ENCODE measurements at regions not wholly inside any gene's neighbourhood (a gene's known extent, or its start where the extent isn't known, plus 50 kb on each side); places are given as distances from the start of the nearest gene placed in this dataset.

DNA sequence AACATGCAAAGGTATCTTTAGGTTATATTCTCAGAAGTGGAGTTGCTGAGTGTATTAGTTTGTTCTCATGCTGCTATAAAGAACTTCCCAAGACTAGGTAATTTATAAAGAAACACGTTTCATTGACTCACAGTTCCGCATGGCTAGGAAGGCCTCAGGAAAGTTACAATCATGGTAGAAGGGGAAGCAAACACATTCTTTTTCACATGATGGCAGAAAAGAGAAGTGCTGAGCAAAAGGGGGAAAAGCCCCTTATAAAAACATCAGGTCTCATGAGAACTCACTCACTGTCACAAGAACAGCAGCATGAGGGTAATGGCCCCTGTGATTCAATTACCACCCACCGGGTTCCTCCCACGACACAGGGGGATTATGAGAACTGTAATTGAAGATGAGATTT lies 163.6 kb upstream of the PRLR start:
- TF ChIP-seq, protein P1, sequence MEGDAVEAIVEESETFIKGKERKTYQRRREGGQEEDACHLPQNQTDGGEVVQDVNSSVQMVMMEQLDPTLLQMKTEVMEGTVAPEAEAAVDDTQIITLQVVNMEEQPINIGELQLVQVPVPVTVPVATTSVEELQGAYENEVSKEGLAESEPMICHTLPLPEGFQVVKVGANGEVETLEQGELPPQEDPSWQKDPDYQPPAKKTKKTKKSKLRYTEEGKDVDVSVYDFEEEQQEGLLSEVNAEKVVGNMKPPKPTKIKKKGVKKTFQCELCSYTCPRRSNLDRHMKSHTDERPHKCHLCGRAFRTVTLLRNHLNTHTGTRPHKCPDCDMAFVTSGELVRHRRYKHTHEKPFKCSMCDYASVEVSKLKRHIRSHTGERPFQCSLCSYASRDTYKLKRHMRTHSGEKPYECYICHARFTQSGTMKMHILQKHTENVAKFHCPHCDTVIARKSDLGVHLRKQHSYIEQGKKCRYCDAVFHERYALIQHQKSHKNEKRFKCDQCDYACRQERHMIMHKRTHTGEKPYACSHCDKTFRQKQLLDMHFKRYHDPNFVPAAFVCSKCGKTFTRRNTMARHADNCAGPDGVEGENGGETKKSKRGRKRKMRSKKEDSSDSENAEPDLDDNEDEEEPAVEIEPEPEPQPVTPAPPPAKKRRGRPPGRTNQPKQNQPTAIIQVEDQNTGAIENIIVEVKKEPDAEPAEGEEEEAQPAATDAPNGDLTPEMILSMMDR (IDR thresholded peaks at IDR 0.05): no peak
- no peak for TF ChIP-seq POLR2A (IDR thresholded peaks at IDR 0.05)

Measured in esophagus squamous epithelium (tissue), 4 donors.